CD4-positive, alpha-beta T cell treated with Interleukin-12 subunit alpha and Interleukin-12 subunit beta, for 1 hour (primary cell): ENCODE measurements at regions not wholly inside any gene's neighbourhood (a gene's known extent, or its start where the extent isn't known, plus 50 kb on each side); places are given as distances from the start of the nearest gene placed in this dataset.

Source experiments
- DNase-seq: peaks from one replicate; pipeline ENCODE4 v3.0.0-alpha.2; 2020

DNA sequence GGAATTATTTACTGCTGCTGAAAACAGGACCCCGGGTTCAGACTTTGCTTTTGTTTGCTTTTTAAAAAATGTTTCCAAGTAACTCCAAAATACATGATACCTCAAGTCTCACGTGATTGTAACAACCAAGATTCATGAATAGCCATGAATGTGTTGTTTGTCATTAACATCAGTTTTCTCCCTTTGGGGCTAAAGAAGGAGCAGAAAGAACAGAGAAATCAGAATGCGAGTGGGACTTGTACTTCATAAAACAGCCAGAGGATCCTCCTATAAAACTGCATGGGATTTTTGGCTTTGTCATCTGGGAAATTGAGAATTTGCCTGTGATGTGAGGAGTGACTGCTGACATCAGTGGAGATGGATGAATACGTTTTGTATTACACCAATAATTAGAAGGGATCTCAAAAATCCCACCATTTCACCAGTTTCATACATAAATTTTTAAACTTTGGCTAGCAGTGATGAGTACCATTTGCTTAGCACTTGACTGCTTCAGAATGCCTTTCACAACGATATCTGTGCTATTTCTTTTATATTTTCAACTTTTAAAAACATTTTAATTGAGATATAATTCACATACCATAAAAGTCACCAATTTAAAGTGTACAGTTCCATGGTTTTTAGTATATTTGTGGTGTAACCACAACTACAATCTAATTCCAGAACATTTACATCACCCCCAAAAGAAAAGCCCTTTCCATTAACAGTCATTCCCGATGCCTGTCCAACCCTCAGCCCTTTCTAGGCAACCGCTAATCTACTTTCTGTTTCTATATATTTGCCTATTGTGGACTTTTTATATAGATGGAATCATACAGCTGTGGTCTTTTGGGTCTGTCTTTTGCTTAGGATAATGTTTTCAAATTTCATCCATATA, 126.9 kb upstream of the ANKRD55 start:
- DNase-seq: no peak

DNA sequence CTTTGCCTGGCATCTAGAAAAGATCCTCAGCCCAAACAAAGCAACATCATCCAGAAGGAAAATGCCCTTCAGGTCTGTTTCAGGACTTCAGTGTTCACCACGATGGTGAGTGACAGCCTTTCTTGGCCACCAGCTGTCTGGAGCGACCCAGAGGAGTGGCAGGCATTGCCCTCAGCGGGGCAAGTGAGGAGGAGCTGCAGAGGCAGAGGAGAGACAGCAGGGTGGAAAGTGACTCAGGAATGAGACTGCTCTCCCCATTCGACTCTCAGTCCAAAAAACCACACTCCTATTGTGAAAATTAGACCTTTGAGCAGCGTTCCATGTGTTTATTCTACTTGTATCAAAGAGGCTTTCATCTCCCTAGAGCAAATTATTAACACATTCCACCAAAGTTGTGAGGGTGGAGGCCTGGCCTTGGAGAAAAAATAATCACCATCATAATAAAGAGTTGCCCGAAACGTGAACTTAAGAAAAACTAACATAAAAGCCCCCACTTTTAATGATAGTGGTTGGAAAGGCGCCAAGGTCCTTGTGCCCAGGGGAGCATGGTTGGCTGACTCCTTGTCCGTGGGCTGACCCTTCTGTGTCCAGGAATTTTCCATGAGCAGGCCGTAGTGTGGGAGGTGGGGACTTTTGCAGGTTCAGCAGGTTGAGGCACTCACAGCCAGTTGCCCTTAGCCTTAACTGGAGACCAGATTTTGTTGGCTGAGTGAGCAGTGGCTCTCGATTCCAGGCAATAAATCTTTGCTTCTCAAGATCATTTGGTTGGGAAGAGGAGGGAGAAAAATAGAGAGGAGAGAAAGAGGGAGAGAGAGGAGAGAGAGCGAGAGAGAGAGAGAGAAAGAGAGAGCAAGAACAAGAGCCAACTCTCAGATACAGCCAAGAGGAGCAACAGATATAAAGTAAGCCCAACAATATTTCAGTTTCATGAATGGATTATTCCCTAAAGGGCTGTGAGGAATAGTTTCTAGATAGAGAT, 125.9 kb upstream of the ANKRD55 start:
- DNase-seq: no peak

DNA sequence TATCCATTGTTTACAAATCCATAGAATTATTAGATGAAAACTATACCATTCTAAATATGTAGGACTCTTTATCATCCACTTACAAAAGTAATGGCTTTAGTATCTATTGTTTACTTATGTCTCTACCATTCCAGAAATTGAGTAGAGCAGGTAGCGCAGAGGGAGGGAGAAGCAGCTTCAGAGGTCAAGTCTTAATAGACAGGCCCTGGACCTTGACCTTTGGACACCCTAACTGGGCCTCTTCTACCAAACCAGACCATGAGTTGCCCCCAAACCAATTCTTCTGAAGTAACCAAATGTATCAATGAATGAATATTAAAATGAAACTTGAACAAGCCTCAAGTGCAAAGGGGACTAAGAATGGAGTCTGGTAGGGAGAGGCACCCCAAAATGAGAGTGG, 124.9 kb upstream of the ANKRD55 start:
- DNase-seq: no peak

DNA sequence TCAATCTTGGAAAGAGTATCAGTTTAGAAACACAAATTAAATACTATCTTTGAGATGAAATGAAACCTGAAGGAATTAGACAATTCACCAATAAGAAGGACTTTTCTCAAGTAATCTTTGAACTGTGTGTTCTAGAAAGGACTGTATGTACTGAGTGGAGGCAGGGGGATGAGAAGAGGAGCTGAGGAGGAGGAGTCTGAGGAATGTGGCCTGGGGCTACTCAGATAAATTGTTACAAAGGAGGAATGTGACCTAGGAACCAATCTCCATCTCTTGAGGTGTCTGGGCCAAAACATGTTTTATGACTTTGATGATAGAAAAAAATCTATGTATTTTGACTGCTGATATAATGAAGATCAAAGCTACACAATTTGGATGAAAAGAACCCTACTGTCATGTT, 124.3 kb upstream of the ANKRD55 start:
- no peak for DNase-seq

DNA sequence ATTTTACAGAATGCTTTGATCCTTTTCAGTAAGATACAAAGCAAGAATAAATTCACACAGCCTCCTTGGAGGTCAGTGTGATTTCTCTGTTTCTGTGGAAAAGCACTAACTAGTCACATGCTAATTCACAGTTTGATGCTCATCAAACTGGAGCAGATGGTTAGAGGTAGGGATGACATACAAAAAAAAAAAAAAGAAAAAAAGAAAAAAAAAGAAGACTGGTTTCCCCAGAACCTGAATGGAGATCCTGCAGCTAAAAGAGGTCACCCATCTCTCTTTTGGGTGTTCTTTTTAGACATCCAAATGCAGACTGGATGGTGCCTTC, 123.7 kb upstream of the ANKRD55 start:
- DNase-seq: no peak

DNA sequence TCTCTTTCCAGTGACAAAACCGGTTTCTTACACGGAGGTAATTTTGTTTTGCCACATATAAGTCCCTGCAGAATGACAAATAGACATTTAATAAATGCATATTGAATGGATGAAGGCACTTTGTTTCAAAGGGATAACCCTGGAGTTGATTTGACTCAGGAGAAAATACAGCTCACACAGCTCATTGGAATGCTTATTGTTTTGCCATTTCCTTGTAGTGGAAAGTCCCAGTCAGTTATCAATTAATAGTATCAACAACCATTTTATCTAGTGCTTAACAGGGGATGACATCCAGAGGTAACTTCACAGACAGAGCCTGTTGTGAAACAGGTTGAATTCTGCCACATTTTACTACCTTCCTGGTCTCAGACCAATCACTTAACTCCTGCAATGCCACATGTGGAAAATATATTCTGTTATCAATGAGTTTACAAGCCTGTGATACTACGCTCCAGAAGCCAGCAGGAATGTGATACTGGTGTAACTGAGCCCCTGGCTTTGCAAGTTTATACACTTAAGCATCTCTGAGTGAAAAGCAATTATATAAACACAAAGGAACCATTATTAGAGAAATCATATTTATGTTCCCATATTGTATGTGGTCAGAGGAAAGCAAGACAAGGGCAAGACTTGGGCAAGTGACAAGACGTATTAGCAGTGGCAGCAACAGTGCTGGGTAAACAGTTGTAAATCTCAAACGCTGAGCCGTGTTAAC, 123.1 kb upstream of the ANKRD55 start:
- no peak for DNase-seq

DNA sequence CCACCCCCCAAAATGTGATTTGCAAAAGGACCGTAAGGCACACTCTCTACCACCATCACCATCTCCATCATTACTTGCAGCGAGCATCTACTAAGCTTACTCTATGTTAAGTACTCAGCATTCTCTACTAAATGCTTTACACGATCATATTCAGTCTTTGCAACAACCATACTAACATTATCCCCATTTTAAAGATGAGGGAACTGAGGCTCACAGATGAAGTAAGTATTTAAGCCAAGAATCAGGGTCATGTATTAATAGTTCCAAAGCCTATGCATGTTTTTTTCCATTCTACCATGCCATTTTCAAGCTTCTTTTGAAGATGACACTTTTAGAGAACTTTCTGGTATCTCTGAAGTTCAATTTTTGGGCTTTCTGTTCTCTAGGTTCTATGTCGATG, 121.7 kb upstream of the ANKRD55 start:
- no peak for DNase-seq

DNA sequence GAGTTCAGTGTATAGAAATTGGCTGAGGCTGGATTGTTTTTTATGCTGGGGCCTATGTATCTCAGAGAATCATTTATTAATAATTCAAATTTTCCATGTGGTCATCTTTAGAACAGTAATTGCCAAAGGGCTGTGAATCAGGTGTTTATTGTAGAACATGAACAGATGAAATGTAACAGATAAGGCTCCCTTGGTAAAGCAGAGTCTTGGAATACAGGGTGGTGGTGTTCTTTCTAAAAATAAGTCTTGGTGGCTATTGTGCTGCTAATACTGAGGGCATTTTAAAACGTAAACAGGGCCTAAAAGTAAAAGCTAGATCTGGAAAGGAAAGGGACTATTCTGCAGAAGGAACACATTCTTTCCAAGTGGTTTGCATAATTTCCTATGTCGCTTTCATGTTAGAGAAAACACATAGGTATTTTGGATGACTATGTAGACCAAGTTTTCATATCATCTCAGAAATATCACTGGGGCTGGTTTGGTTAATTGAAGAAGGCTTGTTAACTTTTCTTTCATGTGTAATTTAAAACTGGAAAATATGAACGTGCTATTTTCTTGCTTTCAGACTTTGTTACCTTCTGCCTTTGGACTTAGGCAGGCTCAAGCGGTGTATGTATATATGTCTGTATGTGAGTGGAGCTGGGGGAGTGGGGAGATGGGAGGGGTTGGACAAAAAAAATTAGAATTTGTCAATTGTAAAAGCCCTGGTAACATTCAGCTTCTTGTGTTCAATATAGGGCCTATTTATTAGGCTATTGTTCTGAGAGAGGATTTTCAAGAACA, 119.9 kb upstream of the ANKRD55 start:
- no peak for DNase-seq

DNA sequence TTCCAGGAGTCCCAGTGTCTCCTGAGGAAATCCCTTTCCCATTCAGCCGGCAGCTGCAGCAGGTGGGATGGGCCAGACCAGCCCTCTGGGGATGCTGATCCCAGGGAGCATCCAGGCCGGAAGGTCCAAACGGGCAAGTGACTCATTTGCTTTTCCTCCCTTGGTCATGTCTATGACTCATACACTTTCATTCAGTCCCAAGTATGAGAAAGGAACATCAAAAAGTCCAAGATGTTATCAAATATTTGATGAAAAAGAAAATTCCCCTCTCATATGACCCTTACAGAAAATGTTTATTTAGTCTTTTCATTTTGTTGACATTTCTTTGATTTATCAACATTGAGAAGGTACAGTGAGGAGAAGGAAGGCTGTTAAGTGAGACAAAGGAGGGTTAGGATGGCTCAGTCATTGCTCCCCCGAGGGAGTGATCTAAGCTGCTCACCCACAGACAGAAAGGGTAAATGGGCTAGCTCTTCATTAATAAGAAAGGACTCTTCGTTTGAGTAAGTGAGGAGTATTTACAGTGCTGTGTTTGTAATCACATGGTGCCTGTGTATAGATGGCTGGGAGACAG, 117.6 kb upstream of the ANKRD55 start:
- no peak for DNase-seq

DNA sequence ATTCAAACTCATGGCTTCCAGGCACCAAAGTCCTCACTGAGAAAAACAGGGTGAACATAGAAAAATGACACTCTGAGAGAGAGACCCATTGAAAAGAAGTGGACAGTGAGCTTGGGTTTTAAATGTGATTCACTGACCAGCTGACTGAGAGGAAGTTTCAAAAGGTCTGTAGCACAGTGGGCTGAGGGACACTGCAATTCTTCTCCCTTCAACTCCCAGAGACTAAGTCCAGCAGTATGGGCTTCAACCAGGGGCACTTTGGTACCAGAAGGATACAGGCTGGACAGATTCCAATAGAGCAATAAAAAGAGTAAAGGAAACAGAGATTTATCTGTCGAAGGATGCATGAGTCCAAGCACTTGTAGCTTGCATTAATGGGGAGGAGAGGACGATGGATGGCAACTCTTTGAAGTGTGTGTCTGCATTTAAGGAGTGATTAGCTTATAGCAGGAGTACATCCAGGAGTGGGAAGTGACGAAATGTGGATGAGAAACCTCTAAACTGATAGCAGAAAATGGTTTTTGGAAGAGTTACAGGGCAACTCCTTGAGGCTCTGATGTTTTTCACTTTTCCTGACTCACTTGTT, 117.0 kb upstream of the ANKRD55 start:
- no peak for DNase-seq

DNA sequence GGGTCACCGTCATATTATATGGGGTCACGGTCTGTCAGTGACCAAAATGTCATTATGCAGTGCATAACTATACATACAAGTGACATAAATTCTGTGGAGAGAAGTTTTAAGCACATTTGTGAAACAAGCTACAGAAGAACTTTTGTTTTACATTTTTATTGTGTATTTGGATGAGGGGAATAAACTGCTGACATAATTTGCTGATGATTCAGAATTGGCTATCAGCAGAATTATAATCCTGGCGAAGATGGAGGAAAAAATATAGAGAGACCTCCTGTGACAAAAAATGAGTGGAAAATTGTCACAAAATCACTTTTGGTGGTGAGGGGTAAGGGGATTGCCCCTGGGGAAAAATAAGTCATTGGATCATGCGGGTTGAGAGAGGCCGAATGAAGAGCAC, 116.3 kb upstream of the ANKRD55 start:
- no peak for DNase-seq

DNA sequence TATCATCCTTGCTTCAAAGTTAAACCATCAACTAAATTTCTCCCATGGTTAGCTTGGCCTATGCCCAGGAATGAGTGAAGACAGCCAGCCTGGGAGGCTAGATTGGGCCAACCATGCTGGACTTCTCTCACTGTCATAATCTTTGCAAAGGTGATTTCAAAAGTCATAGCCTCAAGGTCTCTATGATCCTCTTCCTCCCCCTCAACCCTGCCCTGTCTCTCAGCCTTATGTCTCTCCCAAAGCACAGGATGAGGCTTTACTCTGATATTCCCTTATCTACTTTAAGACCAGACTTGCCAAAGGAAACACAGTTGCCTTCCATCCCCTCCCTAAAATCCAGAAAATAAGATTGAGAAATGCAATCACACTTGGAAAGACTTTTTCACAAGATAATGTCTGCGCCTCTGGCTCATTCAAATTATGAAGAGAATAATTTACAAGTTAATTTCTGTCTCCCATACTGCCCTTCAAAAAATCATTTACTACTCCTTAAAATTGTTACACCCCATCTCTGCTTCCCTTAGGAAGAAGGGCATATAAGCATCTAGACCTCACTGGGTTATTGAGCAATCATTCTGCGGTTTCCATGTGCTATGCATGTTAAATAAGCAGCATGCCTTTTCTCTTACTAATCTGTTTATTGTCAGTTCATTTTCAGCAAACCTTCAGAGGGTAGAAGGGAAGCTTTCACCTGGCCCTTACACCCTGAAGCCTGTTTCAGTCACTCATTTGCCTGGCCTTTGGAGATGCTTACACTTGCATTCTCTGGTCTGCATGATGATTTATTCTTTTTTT, 113.8 kb upstream of the ANKRD55 start:
- no peak for DNase-seq

DNA sequence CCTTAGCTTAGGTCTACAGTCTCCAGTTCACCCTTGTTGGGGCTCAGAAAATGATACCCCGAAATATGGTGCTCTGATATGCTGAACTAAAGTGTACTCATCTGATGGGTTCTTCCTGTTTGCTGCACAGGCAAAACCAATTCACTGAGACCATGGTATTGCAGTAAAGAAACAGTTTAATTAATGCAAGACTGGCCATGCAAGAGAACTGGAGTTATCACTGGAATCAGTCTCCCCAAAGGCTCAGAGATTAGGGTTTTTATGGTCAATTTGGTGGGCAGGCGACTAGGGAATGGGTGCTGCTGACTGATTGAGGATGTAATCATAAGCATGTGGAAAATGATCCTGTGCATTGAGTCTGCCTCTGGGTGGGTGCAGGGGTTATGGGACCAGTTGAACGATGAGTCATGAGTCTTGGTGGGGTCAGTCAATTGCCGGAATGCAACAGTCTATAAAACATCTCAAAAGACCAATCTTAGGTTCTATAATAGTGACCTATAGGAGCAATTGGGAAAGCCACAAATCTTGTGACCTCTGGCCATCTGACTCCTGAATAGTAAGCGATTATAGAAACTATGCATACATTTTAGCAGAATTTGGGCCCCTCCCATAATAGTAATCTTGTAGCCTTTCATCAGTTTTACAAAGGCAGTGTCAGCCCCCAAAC, 113.0 kb upstream of the ANKRD55 start:
- no peak for DNase-seq

DNA sequence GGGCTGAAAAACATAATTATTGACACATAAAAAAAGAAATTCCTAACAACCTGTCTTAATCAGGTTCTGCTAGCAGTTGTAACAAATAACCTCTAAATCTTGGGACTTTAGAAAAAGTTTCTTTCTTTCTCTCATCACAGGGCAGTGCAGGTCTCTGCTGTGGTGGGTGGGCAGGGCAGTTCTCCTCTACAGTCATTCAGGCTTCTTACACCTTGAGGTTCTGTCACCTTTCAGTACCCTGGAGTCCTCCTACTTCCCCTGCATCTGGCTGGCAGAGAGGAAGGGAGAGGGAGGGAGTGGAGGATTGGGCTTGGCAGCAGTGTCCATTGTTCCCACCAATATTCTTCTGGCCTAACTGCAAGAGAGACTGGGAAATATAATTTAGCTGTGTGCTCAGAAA, 112.2 kb upstream of the ANKRD55 start:
- DNase-seq: no peak

DNA sequence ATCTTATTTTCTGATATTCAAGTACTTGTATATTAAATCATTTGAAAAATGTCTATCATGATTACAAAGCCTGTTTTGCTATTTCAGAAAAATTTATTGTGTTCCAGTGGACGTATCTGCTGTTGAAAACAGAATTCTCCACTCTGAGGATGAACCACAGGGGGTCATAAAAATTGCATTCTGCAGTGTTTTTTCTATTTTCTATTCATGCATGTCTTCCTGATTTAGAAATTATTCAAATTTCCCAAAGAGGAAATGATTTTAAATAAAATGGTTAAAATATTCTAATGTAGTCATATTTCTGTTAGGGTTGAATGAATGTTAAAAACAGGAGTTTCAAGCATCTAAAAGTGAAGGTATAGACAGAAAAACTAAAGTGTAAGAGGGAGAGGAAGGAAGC, 111.5 kb upstream of the ANKRD55 start:
- no peak for DNase-seq

DNA sequence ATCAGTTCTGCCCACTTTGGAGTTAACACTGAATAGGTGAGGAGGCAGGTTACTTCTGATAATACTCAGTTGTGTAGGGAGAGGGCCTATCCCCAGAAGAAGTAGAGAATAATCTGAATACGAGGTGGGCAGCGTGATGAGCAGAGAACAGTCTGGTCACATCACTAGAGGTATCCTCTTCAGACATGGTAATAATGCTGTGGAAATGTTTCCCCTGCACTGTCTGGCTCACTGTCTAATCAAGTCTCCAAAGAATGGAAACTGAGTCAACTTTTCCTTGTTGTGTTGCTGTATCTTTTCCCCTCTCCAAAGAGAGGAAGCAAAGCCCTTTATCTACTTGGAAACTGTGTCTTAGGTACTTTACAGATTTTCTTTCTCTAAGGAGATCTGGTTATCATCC, 110.9 kb upstream of the ANKRD55 start:
- no peak for DNase-seq

DNA sequence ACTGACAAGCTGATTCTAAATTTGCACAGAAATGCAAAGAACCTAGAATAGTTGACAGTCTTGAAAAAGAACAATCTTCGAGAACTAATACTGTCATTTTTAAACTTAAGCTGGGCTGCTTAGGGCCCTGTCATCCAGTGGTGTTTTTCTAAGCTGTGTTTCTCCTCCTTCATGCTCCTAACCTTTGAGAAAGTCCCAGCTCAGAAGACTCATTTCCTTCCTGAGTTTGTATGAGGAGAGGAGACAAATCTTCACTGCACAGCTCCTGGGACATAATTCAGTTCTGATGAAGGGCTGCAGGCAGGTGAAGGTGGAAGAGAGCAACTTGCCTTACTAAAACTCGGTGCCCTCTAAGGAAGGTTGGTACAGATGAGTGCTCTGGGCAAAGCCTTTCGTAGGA, 109.5 kb upstream of the ANKRD55 start:
- DNase-seq: no peak

DNA sequence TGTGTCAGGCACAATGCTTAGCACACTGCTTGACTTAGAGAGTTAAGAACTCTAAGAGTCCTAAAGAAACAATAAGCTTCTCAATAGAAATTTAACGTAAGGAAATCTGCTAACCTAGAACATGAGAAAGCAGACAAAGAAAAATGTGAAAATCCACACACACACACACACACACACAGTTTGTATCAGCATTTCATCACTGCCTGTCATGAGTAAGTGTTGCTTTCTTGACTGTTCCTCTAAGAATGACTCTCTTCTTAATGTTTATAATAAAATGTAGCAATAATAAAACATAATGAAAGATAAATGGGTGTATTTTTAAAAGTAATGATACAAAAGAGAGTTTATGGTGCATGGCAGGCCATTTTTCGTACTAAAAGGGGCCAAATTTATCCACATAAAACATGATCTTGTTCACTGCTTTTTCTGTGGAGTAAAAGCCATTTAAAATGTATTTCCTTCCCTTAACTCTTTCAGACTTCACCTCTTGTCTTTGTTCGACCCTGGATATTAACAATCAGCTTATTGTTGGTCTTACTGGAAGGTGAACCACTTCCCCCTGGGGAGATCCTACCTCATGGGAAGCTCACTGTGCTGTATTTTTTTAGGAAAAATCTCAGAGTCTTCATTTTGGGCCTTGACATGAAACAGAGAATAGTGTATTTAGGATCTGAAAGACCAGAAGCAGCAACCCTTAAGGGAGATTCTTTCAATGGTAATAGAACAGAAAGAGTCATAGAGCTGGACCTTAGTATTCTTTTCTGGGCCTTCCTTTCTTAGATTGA, 107.3 kb upstream of the ANKRD55 start:
- no peak for DNase-seq

DNA sequence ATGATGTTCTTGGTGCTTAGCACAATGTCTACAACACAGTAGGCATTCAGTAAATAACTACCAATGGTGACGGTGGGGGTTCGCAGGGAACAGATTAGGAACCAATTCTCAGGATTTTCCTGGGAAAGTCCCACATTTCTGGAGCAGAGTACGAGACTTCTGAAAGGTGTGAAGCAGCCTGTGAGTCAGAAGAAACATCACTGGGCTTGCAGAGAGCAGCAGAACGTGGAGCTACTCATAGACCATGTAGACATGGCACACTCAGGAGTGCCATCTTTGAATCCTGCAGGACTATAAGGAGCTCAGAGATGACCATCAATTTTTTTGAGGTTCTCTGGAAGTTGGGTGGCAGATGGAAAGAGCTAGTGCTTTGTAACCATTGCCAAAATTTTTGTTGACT, 106.6 kb upstream of the ANKRD55 start:
- no peak for DNase-seq
